K562 (cell line): ENCODE measurements at regions not wholly inside any gene's neighbourhood (a gene's known extent, or its start where the extent isn't known, plus 50 kb on each side); places are given as distances from the start of the nearest gene placed in this dataset.

Experiments used
- CTCF ChIP-seq, 3 experiments: IDR thresholded peaks in 2 of 3; conservative IDR thresholded peaks in 1 of 3; 2 replicates each; pipeline ENCODE4 v1.5.1; 2011 to 2012; ENCODE audit warnings: low read length in 3 of 3, mild to moderate bottlenecking in 3 of 3, control low read depth in 2 of 3, improper control_type of control experiment in 1 of 3, inconsistent platforms in 1 of 3, low read depth in 1 of 3, mixed read lengths in 1 of 3, moderate library complexity in 1 of 3; ENCODE audit not compliant: insufficient read depth in 2 of 3
- MAFK ChIP-seq: IDR thresholded peaks from 2 replicates; pipeline ENCODE4 v1.6.1; 2011; ENCODE audit warnings: low read length, improper control_type of control experiment
- ZBTB7A ChIP-seq: IDR thresholded peaks from 2 replicates; pipeline ENCODE4 v1.6.1; 2011; ENCODE audit warnings: low read depth, mild to moderate bottlenecking, low read length, moderate library complexity, borderline replicate concordance; ENCODE audit not compliant: control insufficient read depth

GRCh38 chr6:87754828-87755227 is 52.8 kb upstream of the AKIRIN2 start:
- no peak for TF ChIP-seq CTCF (IDR thresholded peaks at IDR 0.05 in 2 of 3, conservative IDR thresholded peaks at IDR 0.05 in 1 of 3; ENCODE audit: insufficient read depth in 2 of 3, low read depth in 1 of 3, low read length in 3 of 3)
- TF ChIP-seq ZBTB7A: no peak
- no peak for TF ChIP-seq MAFK
